Lower leg skin (tissue), 4 donors: ENCODE measurements at regions not wholly inside any gene's neighbourhood (a gene's known extent, or its start where the extent isn't known, plus 50 kb on each side); places are given as distances from the start of the nearest gene placed in this dataset.
"Not testable (repeated sequence)": the region's sequence is repeated elsewhere in the genome, so short reads cannot be mapped to it uniquely, and the experiment has no call there.

Experiments
- DNase-seq, 2 donors: peaks; one replicate each; pipeline ENCODE4 v3.0.0-alpha.2; 2019; ENCODE audit warnings: low spot score in 2 of 2
- H3K4me3 ChIP-seq: fragments of 200-600 bp; sonication (generic); 2 replicates; pipeline ENCODE4 v1.5.1; 2017; ENCODE audit warnings: mild to moderate bottlenecking, low read depth; ENCODE audit not compliant: poor library complexity, severe bottlenecking
- POLR2A ChIP-seq, 2 donors: fragments of 450-650 bp; IDR thresholded peaks; one replicate each; pipeline ENCODE4 v1.6.1; 2016 to 2017; ENCODE audit warnings: antibody characterized with exemption in 2 of 2, mild to moderate bottlenecking in 1 of 2, moderate library complexity in 1 of 2
- WGBS, 2 donors: methylation state at CpG; one replicate each; pipeline ENCODE4 v1.1.5; 2018; 5-methylcytosine and 5-hydroxymethylcytosine counted together
- intact Hi-C: fragments of 100-400 bp; cut with DNase I; formaldehyde crosslinking; loops from one replicate; pipeline ENCODE4 v1.15.0; 2023; ENCODE audit warnings: low total_unique reads
- TF ChIP-seq, protein P1 (sequence below), 3 donors: fragments of 450-650 bp; IDR thresholded peaks; one replicate each; pipeline ENCODE4 v1.5.1; 2016; ENCODE audit warnings: antibody characterized with exemption in 3 of 3, mild to moderate bottlenecking in 3 of 3, moderate library complexity in 2 of 3

GRCh38 chr6:113364766-113365165 is 492.4 kb upstream of the MARCKS start:
- H3K4me3 ChIP-seq, result no peak overlapping the region
- intact Hi-C loops, result no loop called here
- TF ChIP-seq POLR2A (IDR thresholded peaks at IDR 0.05), result no peak
- TF ChIP-seq, protein P1, sequence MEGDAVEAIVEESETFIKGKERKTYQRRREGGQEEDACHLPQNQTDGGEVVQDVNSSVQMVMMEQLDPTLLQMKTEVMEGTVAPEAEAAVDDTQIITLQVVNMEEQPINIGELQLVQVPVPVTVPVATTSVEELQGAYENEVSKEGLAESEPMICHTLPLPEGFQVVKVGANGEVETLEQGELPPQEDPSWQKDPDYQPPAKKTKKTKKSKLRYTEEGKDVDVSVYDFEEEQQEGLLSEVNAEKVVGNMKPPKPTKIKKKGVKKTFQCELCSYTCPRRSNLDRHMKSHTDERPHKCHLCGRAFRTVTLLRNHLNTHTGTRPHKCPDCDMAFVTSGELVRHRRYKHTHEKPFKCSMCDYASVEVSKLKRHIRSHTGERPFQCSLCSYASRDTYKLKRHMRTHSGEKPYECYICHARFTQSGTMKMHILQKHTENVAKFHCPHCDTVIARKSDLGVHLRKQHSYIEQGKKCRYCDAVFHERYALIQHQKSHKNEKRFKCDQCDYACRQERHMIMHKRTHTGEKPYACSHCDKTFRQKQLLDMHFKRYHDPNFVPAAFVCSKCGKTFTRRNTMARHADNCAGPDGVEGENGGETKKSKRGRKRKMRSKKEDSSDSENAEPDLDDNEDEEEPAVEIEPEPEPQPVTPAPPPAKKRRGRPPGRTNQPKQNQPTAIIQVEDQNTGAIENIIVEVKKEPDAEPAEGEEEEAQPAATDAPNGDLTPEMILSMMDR (IDR thresholded peaks at IDR 0.05), result no peak
- 61 to 62% methylated on average over 3 of the region's 3 CpGs for WGBS, 2 donors
- DNase-seq, result no peak

- DNase-seq, result no peak
- H3K4me3 ChIP-seq, result no peak overlapping the region
- WGBS, 2 donors, result 55 to 75% methylated on average over 2 of the region's 2 CpGs
- TF ChIP-seq, protein P1 (IDR thresholded peaks at IDR 0.05), result no peak
- no peak for TF ChIP-seq POLR2A (IDR thresholded peaks at IDR 0.05)
- intact Hi-C loops, result no loop called here
These were observed 492.0 kb upstream of the MARCKS start for GRCh38 chr6:113365191-113365590.

DNA sequence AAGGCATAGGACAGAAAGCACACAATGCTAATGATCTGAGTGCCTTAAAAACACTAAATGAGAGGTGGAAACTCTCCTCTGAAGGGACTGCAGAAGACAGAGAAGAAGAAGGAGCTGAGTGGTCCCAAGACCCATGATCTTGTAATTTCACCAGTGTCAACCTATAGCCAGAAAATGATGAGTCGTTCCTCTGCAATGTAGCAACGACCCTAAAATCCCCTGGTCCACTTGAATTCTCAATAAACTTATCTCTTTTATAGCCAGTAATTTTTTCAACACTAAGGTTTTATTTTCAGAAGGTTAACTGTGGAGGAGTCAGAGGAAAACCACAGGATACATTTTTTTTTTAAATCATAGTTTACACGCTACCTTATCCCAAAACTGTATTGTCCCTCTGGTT is 490.6 kb upstream of the MARCKS start:
- intact Hi-C loops, result no loop called here
- WGBS, 2 donors, result 87 to 89% methylated on average over 3 of the region's 3 CpGs
- no peak overlapping the region for H3K4me3 ChIP-seq
- TF ChIP-seq, protein P1 (IDR thresholded peaks at IDR 0.05), result no peak
- no peak for DNase-seq

DNA sequence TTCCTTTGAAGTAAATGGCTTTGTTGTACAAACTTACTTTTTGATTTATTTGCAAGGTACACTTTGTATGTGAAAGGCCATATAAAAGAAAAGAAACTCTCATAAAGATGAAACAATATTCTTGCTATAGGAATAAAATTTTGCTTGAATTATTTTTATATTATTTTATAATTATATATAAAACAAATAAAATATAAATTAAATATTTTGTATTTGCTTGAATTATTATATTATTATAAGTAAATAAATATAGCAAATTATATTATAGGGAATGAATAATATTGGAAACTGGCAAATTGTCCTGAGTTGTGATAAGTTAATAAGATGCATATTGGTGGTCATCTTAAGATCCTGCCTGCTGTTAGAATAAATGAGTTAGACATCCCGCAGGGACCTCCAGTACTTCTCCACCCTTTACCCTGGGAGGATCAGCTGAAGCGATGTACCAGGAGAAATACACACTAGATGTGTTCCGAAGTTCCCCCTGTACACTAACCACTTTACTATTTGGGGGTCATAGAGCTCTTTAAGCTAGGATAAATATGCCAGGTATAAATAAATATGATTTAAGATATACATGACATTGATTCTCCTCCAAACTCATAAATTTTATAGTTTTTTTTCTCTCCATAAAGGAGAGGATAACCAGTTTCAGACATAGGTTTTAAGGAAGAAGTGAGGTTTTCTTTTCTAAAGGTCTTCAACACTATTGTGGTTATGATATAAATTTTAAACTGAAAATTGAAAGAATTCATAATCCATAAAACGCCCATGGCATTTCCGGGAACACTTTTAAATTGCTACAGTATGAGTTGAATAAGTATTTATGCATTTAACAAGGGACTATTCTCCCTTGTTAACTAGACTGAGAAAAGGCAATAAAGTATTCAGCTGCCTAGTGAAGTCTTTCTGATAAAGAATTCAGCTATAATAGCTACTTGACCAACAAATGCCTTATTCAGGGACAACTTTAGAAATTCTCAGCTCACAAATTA is 486.3 kb upstream of the MARCKS start:
- H3K4me3 ChIP-seq, result no peak overlapping the region
- WGBS, 2 donors, result 83 to 86% methylated on average over 5 of the region's 5 CpGs
- intact Hi-C loops, result no loop called here
- no peak for DNase-seq
- TF ChIP-seq, protein P1 (IDR thresholded peaks at IDR 0.05), result no peak
- no peak for TF ChIP-seq POLR2A (IDR thresholded peaks at IDR 0.05)

DNA sequence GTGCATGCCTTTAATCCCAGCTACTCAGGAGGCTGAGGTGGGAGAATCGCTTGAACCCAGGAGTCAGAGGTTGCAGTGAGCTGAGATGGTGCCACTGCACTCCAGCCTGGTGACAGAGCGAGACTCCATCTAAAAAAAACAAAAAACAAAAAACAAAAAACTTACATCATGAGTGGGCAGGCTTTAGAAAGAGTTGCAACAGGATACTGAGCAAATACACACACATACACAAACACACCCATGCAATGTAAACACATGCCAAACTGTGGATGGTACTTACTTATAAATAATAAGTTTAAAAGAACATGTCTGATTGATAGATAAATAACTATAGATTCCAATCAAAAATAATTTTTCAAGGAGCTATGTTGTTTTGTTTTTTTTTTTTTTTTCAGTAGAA is 481.7 kb upstream of the MARCKS start:
- 90 to 91% methylated on average over 2 of the region's 2 CpGs for whole genome bisulfite sequencing, 2 donors
- H3K4me3 ChIP-seq, DNase-seq, intact Hi-C loops: not testable (repeated sequence)

GRCh38 chr6:113375950-113376846 is 480.9 kb upstream of the MARCKS start:
- TF ChIP-seq, protein P1 (IDR thresholded peaks at IDR 0.05), result no peak
- no peak for TF ChIP-seq POLR2A (IDR thresholded peaks at IDR 0.05)
- no peak for DNase-seq
- no peak overlapping the region for H3K4me3 ChIP-seq
- 31 to 33% methylated on average over 7 of the region's 7 CpGs for WGBS, 2 donors
- intact Hi-C loops, result no loop called here
